ENCODE measurements at regions not wholly inside any gene's neighbourhood (a gene's known extent, or its start where the extent isn't known, plus 50 kb on each side); places are given as distances from the start of the nearest gene placed in this dataset.

- TF ChIP-seq CTCF (IDR thresholded peaks at IDR 0.05; ENCODE audit: unreplicated experiment), result no peak
- H3K4me3 Mint-ChIP-seq (ENCODE audit: unreplicated experiment), result no peak overlapping the region
- H3K27ac Mint-ChIP-seq (ENCODE audit: low read depth, unreplicated experiment), result no peak overlapping the region
- POLR2A ChIA-PET, result interaction anchor here (1.2 kb wide), 1 partner anchor 21 kb away, joined by 3 read pairs; no protein-coding TSS in a partner anchor
- H3K4me1 Mint-ChIP-seq (ENCODE audit: insufficient read depth, unreplicated experiment), result peaks cover 4% of the 10 kb centered on the region
- intact Hi-C loops (cut with micrococcal nuclease), result no loop called here
- CTCF ChIA-PET, result interaction anchor here (0.7 to 3.3 kb wide), 4 partner anchors 11 to 379 kb away, joined by 3 to 13 read pairs (median 3); no protein-coding TSS in a partner anchor
- no peaks in the 10 kb centered on the region for H3K9me3 Mint-ChIP-seq (ENCODE audit: unreplicated experiment)
- H3K27me3 Mint-ChIP-seq (ENCODE audit: insufficient read depth, unreplicated experiment), result no peaks in the 10 kb centered on the region
- no TSS peak for BruUV-seq (replicated peaks)
- DNase-seq (ENCODE audit: unreplicated experiment), result peak; percentile 45
- no peaks in the 10 kb centered on the region for H3K36me3 Mint-ChIP-seq (ENCODE audit: insufficient read depth, unreplicated experiment)
These were observed 123.6 kb upstream of the MTNR1B start for GRCh38 chr11:92845805-92846204.

- Mint-ChIP-seq H3K27me3 (ENCODE audit: insufficient read depth, unreplicated experiment) (no peaks in the 10 kb centered on the region), H3K4me3 (ENCODE audit: unreplicated experiment) (no peak overlapping the region), H3K9me3 (ENCODE audit: unreplicated experiment) (no peaks in the 10 kb centered on the region), H3K4me1 (ENCODE audit: insufficient read depth, unreplicated experiment) (peaks cover 4% of the 10 kb centered on the region), H3K27ac (ENCODE audit: low read depth, unreplicated experiment) (no peak overlapping the region), H3K36me3 (ENCODE audit: insufficient read depth, unreplicated experiment) (no peaks in the 10 kb centered on the region)
- ChIA-PET POLR2A (interaction anchor here (1.2 kb wide), 1 partner anchor 21 kb away, joined by 3 read pairs; no protein-coding TSS in a partner anchor), CTCF (interaction anchor here (0.7 to 3.3 kb wide), 3 partner anchors 10 to 139 kb away, joined by 3 to 13 read pairs (median 3); no protein-coding TSS in a partner anchor)
- no TSS peak for BruUV-seq (replicated peaks)
- DNase-seq (ENCODE audit: unreplicated experiment), result no peak
- no peak for TF ChIP-seq CTCF (IDR thresholded peaks at IDR 0.05; ENCODE audit: unreplicated experiment)
- intact Hi-C loops (cut with micrococcal nuclease), result no loop called here
These were observed 122.8 kb upstream of the MTNR1B start for GRCh38 chr11:92846491-92847125.

GRCh38 chr11:92848578-92848977 lies 120.9 kb upstream of the MTNR1B start:
- POLR2A ChIA-PET, result no interaction called here
- no peak for DNase-seq (ENCODE audit: unreplicated experiment)
- no peaks in the 10 kb centered on the region for H3K36me3 Mint-ChIP-seq (ENCODE audit: insufficient read depth, unreplicated experiment)
- no peak for TF ChIP-seq CTCF (IDR thresholded peaks at IDR 0.05; ENCODE audit: unreplicated experiment)
- intact Hi-C loops (cut with micrococcal nuclease), result no loop called here
- H3K27ac Mint-ChIP-seq (ENCODE audit: low read depth, unreplicated experiment), result no peak overlapping the region
- no peaks in the 10 kb centered on the region for H3K9me3 Mint-ChIP-seq (ENCODE audit: unreplicated experiment)
- H3K27me3 Mint-ChIP-seq (ENCODE audit: insufficient read depth, unreplicated experiment), result no peaks in the 10 kb centered on the region
- CTCF ChIA-PET, result no interaction called here
- no peak overlapping the region for H3K4me3 Mint-ChIP-seq (ENCODE audit: unreplicated experiment)
- peaks cover 9% of the 10 kb centered on the region for H3K4me1 Mint-ChIP-seq (ENCODE audit: insufficient read depth, unreplicated experiment)
- no TSS peak for BruUV-seq (replicated peaks)

DNA sequence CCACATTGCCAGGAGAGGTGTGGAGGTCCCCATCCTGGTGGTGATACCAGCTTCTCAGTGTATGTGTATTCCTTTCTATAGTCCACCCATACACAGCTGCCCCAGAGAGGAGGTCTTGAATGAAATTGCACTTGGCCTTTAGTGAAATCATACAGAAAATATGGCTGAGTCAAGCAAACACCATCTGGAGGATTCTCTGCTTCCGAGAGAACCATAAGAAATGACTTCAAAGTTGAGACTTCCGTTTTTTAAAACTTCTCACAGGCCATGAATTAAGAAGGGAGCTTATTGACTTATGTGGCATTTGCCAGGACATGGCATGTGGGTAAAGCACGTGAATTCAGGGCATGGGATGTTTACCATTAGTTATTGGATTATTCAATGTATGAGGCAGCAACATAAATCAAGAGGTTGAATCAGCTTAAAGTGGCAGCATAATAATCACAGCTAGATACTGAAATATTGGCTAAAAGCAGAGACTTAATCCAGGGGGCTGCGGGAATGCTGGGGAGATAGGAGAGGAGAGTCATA lies 119.1 kb upstream of the MTNR1B start:
- TF ChIP-seq CTCF (IDR thresholded peaks at IDR 0.05; ENCODE audit: unreplicated experiment), result no peak
- no TSS peak for BruUV-seq (replicated peaks)
- ChIA-PET CTCF (interaction anchor here (0.6 to 1.0 kb wide), 2 partner anchors 11 to 904 kb away, joined by 3 to 4 read pairs; no protein-coding TSS in a partner anchor), POLR2A (interaction anchor here (0.7 kb wide), 1 partner anchor 147 kb away, joined by 3 read pairs; no protein-coding TSS in a partner anchor)
- H3K27me3 Mint-ChIP-seq (ENCODE audit: insufficient read depth, unreplicated experiment), result no peaks in the 10 kb centered on the region
- H3K4me1 Mint-ChIP-seq (ENCODE audit: insufficient read depth, unreplicated experiment), result peaks cover 6% of the 10 kb centered on the region
- no peak overlapping the region for H3K4me3 Mint-ChIP-seq (ENCODE audit: unreplicated experiment)
- no peak for DNase-seq (ENCODE audit: unreplicated experiment)
- H3K27ac Mint-ChIP-seq (ENCODE audit: low read depth, unreplicated experiment), result no peak overlapping the region
- H3K36me3 Mint-ChIP-seq (ENCODE audit: insufficient read depth, unreplicated experiment), result no peaks in the 10 kb centered on the region
- intact Hi-C loops (cut with micrococcal nuclease), result no loop called here
- H3K9me3 Mint-ChIP-seq (ENCODE audit: unreplicated experiment), result no peaks in the 10 kb centered on the region
